ENCODE measurements at regions not wholly inside any gene's neighbourhood (a gene's known extent, or its start where the extent isn't known, plus 50 kb on each side); places are given as distances from the start of the nearest gene placed in this dataset.
"Not testable (repeated sequence)": the region's sequence is repeated elsewhere in the genome, so short reads cannot be mapped to it uniquely, and the experiment has no call there.

DNA sequence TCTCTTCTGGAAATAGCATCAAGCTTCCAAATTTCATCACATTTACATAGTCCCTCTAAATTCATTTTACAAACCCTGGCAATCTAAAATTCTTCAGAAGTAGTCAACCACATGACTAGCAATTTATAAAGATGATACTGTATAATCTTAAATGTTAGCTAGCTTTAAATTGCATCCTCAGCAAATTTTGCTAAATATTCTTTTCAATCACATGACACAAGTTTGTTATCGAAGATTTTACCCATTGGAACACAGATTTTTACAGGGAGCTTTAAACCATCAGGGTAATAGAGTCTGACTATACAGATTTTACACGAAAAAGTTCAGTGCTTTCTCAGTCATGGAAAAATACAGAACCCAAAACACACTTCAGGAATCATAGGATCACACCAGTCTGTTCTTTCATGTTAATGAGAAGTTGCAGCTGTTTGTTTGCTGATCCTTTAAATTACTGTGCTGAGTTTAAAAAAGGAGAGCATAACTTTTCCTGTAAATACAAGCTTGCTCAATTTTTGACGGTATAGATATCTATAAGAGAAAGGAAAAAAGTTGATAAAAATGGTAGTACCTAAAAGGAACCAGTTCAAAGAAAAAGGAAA, 445.8 kb upstream of the ADGRB3 start:
- H3K4me3 ChIP-seq (ENCODE audit: low read length), result no peak overlapping the region
- no peak for TF ChIP-seq ZNF274 (IDR thresholded peaks at IDR 0.05; ENCODE audit: low read depth, low read length)

DNA sequence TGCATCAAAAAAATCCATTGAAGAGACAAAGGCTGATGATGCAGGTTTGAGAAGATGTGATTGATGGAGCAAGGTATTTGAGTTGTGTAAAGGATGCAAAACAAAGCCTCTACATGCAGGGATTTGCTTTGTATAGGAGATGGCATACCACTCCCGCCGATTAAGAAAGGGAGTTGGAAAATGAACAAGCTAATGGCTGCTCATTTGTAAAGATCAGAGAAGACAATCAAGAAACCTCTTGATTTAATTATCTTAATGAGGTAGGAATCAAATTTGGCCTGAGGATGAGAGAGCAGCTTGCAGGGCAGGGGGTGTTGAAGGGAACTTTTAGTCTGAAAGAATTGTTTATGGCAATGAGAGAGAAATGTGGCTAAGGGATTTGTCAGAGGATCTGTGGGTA, 448.2 kb upstream of the ADGRB3 start:
- H3K4me3 ChIP-seq (ENCODE audit: low read length), result no peak overlapping the region
- TF ChIP-seq ZNF274 (IDR thresholded peaks at IDR 0.05; ENCODE audit: low read depth, low read length), result no peak

DNA sequence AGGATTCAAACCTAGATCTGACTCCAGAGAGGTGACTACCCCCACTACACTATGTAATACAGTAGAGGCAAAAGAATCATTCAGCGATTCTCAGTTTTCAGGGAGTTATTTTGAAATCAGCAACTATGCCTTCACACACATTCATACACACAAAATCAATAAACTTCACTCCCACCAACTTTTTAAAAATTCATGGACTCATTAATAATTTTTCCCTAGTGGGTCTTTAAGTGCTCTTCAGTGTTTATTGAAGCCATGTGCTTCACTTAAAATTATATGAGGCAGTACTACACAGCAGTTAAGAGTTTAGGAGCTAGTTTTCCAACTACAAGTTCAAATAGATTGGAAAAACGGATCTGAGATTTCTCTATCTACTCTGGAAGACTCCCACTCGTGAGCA, 452.7 kb upstream of the ADGRB3 start:
- TF ChIP-seq ZNF274 (IDR thresholded peaks at IDR 0.05; ENCODE audit: low read depth, low read length), result no peak

DNA sequence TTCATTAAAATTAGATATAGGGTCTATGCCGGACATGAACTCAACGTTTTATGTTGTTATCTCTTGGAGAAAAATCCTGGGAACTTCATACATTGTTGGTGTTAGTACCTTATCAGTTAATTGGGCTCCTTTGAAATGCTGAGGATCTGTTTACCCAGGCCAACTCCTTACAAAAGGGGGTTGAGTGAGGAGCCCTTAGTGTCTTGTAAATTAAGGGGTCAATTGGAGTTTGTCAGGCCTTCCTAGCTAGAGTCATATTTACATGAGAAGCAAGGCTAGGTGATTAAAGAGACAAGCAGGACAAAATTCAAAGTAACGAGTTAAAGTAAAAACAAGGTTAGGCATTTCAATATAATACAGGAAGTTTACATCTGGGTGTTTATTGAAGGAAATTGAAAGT, 454.1 kb upstream of the ADGRB3 start:
- H3K4me3 ChIP-seq (ENCODE audit: low read length), result not testable (repeated sequence)

More for the DNA sequence above, 452.7 kb upstream of the ADGRB3 start:
- no peak overlapping the region for H3K4me3 ChIP-seq (ENCODE audit: low read length)

DNA sequence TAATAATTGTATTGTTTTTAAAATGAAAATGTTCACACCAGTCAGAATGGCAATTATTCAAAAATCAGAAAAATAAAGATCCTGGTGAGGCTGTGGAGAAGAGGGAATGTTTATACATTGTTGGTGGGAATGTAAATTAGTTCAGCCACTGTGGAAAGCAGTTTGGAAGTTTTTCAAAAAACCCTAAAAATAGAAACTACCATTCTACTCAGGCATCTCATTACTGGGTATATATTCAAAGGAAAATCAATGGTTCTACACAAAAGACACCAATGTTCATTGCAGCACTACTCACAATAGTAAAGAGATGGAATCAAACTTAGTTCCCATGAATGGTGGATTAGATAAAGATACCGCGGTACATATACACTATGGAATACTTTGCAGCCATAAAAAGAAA, 461.5 kb upstream of the ADGRB3 start:
- no peak overlapping the region for H3K4me3 ChIP-seq (ENCODE audit: low read length)
- no peak for TF ChIP-seq ZNF274 (IDR thresholded peaks at IDR 0.05; ENCODE audit: low read depth, low read length)

DNA sequence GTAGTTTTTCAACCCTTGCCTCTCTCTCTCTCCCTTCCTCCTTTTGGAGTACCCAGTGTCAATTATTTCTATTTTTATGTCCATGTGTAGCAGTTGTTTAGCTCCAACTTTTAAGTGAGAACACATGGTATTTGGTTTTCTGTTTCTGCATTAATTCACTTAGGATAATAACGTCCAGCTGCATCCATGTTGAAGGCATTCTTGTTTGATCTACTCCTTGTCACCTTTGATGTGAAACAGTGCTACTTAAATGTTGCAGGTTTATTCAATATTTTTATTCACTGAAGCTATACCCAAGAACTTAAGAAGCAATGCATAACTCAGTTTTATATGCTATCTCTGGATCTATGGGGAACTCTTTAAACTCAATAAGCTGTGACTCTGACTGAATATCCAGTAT, 465.2 kb upstream of the ADGRB3 start:
- no peak overlapping the region for H3K4me3 ChIP-seq (ENCODE audit: low read length)
- no peak for TF ChIP-seq ZNF274 (IDR thresholded peaks at IDR 0.05; ENCODE audit: low read depth, low read length)

DNA sequence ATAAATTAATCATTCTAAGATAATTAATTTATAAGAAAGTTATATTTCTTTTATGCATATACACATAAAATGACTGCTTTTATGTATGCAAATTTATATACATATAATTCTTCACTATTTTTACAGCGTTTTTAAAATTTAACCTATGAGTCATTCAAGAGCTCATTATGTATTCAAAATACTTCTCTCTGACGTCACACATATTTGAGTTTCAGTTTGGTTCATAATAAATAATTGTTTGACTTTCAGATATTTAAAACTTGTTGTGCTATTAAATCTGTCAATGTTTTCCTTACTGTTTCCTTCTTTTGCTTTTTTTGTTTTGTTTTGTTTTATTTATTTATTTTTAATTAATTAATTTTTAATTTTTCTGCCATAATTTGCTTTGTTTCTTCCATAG, 467.5 kb upstream of the ADGRB3 start:
- H3K4me3 ChIP-seq (ENCODE audit: low read length), result no peak overlapping the region
- TF ChIP-seq ZNF274 (IDR thresholded peaks at IDR 0.05; ENCODE audit: low read depth, low read length), result no peak

DNA sequence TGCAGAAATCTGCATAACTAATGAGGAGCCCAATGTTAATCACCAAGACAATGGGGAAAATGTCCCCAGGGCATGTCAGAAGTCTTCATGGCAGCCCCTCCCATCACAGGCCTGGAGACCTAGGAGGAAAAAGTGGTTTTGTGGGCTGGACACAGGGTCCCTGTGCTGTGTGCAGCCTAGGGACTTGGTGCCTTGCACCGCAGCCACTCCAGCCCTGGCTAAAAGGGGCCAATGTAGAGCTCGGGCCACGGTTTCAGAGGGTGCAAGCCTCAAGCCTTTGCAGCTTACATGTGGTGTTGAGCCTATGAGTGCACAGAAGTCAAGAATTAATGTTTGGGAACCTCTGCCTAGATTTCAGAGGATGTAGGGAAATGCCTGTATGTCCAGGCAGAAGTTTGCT, 474.3 kb upstream of the ADGRB3 start:
- not testable (repeated sequence) for H3K4me3 ChIP-seq (ENCODE audit: low read length)

DNA sequence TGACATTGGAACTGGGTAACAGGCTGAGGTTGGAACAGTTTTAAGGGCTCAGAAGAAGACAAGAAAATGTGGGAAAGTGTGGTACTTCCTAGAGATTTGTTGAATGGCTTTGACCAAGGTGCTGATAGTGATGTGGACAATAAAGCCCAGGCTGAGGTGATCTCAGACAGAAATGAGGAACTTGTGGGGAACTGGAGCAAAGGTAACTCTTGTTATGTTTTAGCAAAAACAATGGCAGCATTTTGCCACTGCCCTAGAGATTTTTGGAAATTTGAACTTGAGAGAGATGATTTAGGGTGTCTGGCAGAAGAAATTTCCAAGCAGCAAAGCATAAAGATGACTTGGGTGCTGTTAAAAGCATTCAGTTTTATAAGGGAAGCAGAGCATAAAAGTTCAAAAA, 474.7 kb upstream of the ADGRB3 start:
- no peak for TF ChIP-seq ZNF274 (IDR thresholded peaks at IDR 0.05; ENCODE audit: low read depth, low read length)
- H3K4me3 ChIP-seq (ENCODE audit: low read length), result no peak overlapping the region

DNA sequence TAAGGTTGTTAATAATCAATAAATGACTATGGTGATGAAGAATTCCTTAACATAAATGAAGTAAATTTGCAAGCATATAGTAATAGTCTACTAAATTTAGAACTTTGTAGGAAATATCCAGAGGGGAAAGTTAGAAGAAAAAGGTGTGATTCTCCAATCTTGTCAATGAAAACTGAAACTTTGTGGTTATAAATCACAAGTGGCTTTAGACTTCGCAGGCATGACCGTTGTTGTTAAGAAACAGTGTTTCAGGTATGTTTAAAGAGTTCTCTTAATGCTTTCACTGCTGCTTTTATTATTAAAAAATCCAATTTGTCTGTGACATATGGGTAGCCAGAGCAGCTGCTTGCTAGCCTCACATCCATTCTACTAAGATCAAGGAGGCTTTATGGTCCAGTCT, 475.6 kb upstream of the ADGRB3 start:
- TF ChIP-seq ZNF274 (IDR thresholded peaks at IDR 0.05; ENCODE audit: low read depth, low read length), result no peak
- no peak overlapping the region for H3K4me3 ChIP-seq (ENCODE audit: low read length)

DNA sequence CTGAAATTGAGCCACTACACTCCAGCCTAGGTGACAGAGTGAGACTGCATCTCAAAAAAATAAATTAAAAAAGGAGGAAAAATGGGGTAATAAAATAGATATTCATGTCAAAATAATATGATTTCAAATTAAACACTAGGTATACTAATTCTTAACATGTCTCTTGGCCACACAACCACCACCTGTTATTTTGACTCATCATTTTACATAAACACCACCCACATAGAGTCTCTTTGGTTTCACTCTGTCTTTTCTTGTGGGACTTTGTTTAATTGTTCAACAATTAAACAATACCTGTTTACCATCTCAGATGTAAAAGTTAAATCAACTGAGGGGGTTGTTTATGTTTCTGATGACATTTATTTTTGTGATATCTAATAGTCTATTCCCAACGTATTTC, 476.8 kb upstream of the ADGRB3 start:
- no peak overlapping the region for H3K4me3 ChIP-seq (ENCODE audit: low read length)
- TF ChIP-seq ZNF274 (IDR thresholded peaks at IDR 0.05; ENCODE audit: low read depth, low read length), result no peak

DNA sequence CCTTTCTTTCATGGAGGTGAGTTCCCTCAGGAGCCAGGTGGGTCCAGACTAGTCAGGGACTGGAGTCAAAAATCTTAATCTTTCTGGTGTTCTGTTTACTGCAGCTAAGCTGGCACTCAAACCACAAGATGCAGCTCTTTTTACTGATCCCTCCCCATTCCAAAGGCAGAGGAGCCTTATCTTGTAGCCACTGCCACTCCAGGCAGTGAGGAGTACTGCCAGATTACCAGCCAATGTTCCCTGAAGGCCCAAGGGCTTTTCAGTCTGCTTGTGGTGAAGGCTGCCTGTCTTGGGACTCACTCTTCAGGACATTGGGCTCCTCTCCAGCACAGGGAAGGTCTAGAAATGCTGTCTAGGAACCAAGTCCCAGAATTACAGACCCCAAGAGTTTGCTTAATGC, 490.4 kb upstream of the ADGRB3 start:
- no peak overlapping the region for H3K4me3 ChIP-seq (ENCODE audit: low read length)

DNA sequence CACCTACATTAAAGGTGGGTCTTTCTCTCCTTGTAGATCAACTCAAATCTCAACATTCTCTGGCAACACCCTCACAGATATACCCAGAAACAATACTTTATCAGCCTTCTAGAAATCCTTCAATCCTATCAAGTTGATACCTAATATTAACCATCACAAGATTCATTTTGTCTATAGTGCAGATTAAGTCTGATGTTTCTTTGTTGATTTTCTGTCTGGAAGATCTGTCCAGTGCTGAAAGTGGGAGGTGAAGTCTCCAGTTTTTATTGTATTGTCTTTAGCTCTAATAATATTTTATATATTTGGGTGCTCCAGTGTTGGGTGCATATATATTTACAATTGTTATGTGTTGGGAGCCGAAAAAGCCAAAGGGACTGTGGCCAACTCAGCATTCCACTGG, 493.9 kb upstream of the ADGRB3 start:
- TF ChIP-seq ZNF274 (IDR thresholded peaks at IDR 0.05; ENCODE audit: low read depth, low read length), result no peak
- no peak overlapping the region for H3K4me3 ChIP-seq (ENCODE audit: low read length)

More for the DNA sequence above, 490.4 kb upstream of the ADGRB3 start:
- TF ChIP-seq ZNF274 (IDR thresholded peaks at IDR 0.05; ENCODE audit: low read depth, low read length), result no peak

DNA sequence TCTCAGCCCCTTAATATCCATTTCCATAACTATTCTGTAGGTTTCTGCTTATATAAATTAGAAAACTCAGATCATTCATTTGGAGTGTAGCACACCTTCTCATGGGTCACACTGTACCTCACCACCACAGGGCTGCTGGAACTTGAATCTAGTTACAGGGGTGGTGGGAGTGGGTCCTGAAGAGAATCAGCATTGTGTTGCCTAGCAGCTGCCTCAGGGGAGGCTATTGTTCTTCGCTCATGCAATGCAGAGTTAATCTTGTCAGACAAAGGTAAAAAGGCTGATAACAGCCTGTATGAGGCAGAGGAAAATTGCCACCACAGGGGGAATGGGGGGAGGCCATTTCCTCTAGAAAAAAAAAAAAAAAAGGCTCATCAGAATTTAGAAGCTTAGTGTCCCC, 496.0 kb upstream of the ADGRB3 start:
- no peak overlapping the region for H3K4me3 ChIP-seq (ENCODE audit: low read length)
- TF ChIP-seq ZNF274 (IDR thresholded peaks at IDR 0.05; ENCODE audit: low read depth, low read length), result no peak

DNA sequence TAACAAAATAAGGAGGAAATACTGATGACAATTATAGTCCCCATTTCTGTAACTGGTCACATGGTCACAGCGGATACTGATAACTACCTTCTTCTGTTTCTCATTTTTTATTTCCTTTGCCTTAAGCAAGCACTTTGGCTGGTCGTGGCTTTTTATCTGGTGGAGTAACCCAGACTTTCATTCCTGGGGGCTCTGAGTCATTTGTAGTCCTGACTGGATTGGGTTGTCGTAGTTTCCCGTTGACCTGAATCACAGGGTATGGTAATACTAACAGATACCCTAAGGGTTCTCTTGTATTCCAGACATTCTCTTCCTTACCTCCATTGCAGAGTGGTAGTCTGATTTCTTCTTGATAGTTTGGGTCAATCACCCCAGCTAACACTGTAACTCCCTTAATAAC, 500.3 kb upstream of the ADGRB3 start:
- H3K4me3 ChIP-seq (ENCODE audit: low read length), result no peak overlapping the region
- no peak for TF ChIP-seq ZNF274 (IDR thresholded peaks at IDR 0.05; ENCODE audit: low read depth, low read length)

DNA sequence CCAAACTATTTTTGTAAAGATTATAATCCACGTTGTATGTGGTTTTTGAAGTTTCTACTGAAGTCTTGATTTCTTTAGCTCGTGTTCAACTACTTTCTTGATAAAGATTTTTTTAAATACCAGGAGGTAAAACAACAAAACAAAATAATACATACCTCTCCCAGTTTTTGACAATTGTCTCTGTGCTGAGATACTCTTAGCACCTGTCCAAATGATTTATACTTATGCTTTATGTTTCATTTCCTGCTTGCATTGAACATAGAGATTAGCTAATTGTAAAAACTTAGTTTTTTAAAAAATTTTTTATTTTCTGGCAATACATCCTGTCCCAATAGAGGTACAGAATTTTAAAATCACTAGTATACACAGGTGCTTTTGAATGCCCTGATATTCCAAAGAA, 506.9 kb upstream of the ADGRB3 start:
- H3K4me3 ChIP-seq (ENCODE audit: low read length), result no peak overlapping the region
- no peak for TF ChIP-seq ZNF274 (IDR thresholded peaks at IDR 0.05; ENCODE audit: low read depth, low read length)

Measured in GM08714 (cell line).